Iris pigment epithelial cell (primary cell): ENCODE measurements at regions not wholly inside any gene's neighbourhood (a gene's known extent, or its start where the extent isn't known, plus 50 kb on each side); places are given as distances from the start of the nearest gene placed in this dataset.
A peak's percentile ranks its signal among the peaks of the same experiment; 100 is the strongest.
"Not testable (repeated sequence)": the region's sequence is repeated elsewhere in the genome, so short reads cannot be mapped to it uniquely, and the experiment has no call there.

Source experiments
- DNase-seq: peaks from one replicate; pipeline ENCODE4 v3.0.0-alpha.2; 2011; ENCODE audit warnings: low read depth

DNA sequence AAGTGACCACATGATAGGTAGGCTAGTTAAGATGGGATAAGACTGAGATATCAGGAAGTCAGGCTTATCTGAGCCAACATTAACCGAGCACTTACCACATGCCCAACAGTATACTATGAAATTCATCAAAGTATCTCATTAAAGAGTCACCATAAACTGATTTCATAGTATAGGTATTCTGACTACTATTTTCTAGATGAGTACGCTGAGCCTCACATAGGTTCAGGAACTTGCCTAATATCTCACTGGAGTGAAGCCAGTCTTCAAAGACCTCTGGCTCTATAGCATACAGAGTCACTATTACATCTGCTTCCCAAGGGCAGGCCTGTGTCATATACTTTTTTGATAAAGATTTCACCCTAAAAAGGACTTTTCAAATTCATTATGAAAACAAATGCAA, 115.6 kb upstream of the NGF start:
- DNase-seq, result peak; percentile 61

DNA sequence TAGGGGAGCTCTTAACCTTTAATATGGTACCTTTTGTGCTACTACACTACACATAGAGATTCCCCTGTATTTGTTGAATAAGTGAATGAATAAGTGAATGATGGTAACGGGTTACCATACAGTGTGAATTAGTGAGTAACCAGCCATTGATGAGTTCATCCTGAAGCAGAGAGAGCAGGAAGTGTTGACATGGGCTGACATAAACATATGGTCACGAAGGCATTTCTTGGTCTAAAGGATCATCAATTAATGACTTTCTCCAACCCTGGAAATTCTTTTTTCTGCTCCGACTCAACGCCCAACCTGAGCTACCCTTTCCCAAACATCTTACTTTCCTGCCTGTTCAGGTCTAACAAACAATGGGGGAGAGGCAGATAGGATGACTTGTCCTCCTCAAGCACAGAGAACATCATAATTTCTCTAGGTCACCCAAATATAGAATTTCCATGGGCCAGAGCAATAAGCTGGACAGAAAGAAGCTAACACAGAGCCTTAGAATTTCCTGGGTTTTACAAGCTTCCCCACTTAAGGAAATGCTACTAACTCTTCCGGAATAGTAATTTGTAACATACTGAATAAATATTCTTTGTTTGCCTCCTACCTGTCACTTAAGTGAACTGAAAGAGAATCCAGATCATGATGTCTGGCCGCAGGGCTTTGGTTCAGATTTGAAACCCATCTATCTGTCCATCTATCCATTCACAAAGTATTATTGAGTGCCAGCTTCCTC, 114.7 kb upstream of the NGF start:
- DNase-seq, result peak; percentile 44

DNA sequence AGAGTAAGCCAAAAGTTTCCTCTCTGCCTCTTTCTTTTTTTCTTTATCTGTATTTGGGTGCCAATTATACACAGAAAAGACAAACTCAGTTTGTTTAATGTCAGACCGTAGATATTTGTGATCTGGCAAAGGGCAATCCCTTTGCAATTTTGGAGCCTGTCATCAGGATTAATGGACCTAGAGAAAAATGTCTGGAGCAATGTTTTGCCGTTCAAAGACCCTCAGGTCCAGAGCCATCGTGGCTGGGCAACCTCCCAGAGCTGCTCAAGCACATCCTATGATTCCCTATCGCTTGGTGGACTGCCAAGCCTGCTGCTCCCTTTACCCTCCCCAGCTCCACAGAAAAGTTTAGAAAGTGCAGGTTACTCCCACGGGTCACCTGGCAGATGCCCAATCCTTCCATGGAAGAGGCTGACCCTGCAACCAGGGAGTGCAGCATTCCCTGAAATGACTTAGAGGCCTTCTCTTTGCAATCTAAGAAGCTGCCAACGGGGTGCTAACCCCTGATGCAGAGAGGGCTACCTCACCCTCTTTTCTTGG, 112.5 kb upstream of the NGF start:
- no peak for DNase-seq

DNA sequence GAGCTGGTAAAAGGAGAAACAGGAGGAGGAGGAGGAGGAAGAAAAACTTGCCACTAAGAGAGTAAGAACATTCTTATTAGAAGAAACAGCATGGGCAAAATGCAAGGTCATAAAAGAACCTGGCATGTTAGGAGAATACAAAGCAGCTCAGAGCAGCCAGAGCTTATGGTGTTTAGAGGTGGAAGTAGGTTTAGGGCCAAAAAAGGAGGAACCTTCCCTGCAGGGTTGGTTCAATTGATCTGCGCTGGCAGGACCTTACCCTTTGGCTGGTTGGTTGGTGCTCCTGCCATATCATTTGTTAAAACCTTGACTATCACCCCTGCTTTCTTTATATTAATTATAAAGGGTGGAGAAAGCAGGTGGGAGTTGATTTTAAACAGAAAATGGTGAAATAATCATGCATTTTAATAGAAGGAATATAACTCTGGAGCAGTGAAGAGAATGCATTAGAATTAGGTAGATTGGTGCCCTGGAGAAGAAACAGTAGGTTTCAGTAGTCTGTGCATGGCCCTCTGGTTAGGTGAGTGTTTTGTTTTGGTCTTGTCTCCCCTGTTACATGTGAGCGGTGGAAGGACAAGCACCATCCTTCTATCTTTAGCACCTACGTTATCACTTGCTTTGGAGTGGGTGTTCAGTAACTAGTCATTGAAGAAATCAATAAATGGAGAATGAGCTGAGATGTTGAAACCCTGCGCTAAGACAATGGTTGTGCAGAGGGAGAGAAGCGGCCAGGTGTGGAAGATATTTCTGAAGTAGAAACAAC, 110.4 kb upstream of the NGF start:
- DNase-seq, result no peak

DNA sequence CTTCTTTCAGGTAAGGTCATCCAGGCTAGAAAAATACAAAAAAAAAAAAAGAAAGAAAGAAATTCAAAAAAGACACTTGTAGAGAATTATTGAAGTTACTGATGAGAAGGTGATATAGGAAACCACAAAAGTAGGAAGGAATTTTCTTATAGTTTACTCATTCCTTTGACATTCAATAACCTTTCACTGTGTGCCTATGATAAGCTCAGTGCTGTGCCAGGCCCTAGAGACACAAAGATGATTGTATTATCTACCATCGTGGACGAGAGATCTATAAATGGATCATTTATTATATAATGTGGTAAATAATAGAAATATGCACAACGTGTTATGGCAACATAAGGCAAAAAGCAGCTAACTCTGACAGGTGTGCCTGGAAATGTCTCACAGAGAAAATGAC, 109.6 kb upstream of the NGF start:
- no peak for DNase-seq

DNA sequence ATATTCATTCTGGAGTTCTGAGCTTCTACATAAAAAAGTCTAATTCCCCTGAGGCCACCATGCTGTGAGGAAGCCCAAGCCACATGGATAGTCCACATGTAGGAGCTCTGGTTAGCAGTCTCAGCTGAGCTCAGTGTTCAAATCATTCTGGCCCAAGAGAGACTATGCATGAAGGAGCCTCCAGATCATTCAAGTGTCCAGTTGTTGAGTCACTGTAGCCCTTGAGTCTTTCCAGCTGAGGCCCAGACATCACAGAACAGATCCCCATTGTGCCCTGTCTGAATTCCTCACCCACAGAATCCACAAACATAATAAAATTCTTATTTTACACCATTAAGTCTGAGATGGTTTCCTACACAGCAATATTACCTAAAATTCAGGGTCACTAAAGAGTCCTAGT, 107.0 kb upstream of the NGF start:
- DNase-seq, result no peak

DNA sequence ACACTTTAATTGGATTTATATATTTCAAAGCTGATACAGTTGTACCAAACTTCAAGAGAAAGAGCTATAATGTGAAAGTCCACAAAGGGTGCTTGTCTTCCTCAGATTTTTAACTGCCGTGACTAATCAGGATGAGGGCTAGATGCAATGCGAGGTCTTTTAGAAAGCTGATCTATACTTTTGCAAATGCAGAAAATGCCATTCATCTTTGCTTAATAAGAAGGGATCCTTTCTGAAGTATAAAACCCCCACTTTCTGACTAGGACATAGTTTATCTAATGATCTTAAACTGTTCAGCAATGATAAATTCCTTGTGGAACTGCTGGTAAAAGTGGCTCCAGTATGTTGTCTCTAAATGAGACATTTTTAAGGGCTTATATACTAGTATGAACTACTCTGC, 102.7 kb upstream of the NGF start:
- DNase-seq, result no peak

DNA sequence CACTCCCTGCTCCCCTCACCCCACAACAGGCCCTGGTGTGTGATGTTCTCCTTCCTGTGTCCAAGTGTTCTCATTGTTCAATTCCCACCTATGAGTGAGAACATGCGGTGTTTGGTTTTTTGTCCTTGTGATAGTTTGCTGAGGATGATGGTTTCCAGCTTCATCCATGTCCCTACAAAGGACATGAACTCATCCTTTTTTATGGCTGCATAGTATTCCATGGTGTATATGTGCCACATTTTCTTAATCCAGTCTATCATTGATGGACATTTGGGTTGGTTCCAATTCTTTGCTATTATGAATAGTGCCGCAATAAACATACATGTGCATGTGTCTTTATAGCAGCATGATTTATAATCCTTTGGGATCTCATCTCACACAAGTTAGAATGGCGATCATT, 101.5 kb upstream of the NGF start:
- not testable (repeated sequence) for DNase-seq

DNA sequence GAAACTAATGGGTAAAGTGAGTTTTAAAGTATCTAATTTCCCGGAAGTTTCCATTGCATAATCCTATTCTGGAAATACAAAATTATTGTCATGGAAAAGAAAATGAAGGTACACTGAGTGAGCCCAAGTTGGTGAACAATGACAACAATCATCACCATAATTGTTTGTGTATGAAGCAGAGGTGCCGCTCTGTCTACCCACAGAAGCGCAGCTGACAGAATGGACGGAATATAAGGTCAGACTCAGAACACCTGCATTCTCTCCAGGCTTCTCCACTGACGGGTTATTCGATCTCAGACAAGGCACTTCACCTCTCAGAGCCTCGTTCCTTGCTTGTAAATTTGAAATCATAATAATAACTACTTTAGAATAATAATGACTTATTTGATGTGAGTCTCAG, 99.1 kb upstream of the NGF start:
- no peak for DNase-seq

DNA sequence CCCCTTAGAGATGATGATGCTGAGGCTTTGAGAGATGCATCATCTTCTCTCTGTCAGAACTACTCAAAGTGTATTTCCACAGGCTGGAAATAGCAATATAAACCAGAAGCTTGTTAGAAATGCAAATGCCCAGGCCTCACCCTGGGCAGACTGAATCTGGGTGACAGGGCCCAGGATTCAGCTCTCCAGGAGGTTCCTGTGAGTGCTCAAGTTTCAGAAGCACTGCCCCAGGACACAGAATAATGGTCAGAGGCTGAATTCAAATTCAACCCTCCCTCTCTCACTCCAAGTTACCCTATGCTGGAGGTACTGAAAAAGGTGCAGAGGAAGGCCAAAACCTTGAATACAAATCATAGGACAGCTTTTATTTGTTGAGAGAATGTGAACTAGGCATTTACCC, 98.5 kb upstream of the NGF start:
- no peak for DNase-seq

DNA sequence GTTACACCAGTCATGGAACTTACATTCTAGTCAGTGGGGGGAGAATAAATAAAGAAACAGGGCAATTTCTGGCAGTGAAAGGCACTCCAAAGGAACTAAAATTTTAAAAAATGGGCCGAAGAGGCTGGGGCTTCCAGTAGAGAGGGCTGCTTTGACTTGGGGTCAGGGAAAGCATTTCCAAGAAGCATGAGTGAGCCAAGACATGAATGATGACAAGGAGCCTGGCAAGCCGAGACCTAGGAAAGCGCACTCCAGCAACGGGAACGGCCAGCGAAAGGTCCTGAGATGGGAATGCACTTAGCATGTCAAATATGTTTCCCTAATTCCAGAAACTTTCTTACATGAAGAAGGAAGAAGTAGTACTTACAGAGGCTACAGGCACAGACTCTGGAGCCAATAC, 95.4 kb upstream of the NGF start:
- no peak for DNase-seq

DNA sequence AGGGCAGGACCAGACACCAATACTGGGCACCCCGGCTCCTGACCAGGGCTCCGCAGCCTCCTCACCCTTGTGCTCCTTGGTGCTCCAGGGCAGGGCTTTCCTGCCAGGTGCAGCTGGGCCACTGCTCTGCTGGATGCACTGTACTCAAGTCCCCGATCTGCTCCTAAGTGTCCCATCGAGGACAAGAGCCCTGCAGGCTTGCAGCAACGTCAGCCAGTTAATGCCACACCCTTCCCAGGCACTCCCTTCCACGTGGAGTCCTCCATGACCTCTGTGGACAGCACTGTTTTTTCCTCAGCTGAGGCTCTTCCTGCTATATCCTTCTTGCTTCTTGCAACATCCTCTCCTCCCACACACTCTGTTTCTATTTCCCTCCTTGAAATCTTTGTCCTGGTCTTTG, 94.0 kb upstream of the NGF start:
- DNase-seq, result peak; percentile 71

DNA sequence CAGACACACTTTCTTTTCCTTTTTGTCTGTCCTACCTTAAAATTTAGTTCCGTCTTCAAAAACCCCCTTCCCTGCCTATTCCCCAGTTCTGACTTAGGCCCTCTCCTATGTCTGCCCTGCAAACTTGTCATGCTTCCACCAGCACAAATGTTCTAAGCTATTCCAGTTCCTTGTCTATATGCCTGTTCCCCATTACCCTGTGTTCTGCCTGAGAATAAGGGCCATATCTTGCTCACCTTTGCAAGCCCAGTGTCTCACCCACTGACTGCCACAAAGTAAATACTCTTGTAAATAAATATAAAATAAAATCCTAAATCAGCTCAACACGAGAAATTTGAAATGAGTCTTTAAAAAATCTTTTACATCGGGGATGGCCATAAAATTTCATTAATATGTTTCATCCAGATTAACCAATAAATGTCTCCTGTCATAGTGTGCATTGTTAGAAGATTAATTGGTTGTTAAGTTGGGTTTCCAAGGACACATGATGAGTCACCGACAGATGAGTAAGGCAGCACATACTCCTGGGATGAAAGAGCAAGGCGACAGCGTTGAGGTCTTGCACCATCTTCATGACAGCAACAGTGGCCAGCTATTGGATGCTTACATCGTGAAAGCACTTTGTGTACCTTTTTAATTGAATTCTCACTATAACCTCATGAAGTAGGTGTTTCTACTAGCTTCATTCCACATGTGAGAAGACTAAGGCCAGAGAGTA, 92.6 kb upstream of the NGF start:
- DNase-seq, result peak; percentile 96

DNA sequence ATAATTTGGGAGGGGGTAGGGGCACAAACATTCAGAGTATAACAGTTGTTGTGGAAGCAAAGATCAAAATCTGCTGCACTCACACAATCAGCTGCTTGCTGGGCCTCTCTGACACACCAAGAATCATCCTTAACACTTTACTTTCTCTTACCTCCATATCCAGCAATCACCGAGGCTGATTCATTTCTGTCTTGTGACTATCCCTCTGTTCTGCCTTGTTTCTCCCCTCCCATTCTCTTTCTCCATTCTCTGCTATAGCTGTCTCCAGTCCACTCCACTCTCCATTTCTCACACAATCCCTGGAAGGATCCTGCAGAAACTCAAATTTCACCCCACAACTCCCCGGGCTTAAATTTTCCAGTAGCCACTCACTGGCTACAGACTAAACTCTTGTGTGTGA, 91.8 kb upstream of the NGF start:
- DNase-seq, result peak; percentile 28

DNA sequence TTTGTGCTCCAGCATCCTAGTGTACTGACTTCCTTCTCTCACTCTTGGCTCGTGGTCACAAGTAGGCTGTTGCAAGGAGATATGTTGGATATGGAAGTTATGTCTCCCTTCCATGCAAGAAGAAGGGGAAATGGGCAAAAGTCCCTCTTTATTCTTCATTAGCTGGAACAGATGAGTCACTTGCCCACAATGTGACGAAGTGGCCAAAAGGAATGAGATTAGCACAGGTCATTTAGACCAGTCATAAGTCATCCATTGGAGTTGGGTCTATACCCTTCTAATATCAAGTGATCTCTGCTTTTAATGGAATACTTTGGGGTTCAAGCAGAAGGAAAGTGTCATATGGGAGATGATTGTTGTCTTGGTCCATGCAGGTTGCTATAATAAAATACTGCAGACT, 91.2 kb upstream of the NGF start:
- peak; percentile 28 for DNase-seq

DNA sequence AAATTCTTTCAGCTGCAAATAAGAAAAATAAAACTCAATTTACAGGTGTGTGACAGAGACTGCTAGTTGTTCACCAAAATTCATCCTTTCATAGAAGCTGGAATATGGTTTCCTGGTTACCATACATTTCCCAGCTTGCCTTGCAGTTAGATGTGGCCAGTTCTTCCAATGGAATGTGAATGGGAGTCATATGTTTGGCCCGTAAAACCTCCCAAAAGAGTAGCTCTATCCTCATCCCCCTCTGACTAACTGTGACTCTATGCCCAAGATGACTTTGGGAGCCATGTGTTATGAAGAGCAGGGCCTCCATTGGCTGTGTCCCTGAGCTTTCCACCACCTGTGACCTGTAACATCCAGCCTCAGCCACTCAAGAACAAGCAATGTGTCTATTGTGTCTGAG, 90.6 kb upstream of the NGF start:
- no peak for DNase-seq

DNA sequence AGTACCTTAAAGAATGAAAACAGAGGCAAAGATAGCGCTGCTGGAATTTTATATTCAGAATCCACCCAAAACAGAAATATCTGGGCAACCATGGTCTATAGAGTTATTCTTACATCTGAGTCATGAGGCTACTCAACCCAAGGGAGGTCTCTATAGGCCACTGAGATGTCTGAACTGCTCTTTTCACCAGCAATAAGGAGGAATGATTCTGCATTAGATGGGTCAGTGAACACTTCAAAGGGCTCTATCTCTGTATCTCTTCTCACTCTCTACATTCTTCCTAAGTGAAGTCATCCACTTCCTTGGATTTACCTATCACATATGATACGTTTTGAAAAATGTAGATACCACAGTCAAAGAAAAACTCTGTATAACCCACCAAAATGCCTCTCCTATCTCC, 90.2 kb upstream of the NGF start:
- DNase-seq, result peak; percentile 26

DNA sequence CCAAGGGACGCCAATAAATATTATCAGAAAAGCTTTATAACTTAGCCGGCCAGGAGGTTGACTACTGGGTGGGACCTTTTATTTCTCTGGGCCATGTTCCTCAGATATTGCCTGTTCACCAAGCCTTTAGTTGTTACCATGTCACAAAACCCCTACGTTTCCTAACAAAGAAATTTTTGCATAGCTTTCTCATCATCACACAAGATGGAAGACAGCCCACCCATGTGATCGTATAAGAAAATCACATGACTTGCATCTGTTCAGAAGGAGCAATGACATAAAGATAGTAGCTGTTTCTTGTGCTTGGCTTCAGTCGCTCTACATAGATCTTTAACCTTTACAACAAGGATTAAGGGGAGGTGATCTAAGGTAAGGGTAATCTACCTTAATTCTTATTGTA, 88.9 kb upstream of the NGF start:
- DNase-seq, result no peak

DNA sequence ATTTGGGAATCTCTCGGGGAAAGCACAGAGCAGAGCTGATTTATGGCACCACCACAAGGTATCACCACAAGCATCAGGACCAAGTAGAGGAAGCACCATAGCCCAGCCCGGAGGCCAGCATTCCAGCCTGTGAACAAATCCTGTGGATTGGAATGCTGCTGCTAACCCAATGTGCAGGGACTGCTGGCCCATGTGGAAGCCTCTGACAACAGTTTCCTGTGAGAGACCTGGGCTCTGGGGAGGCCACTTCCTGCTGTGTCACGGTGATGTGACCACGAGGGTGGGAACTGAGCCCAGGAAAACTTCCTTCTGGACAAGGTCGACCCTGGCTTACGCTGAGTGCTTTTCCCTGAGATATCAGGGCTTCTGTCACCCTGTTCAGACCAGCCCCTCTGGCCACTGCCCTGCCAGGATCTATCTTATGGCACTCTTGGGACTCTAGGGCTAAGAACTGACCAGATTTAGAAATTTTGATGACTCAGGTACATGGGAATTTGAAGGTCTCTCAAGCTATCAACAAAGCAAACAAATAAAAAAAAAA, 88.3 kb upstream of the NGF start:
- peak; percentile 63 for DNase-seq

DNA sequence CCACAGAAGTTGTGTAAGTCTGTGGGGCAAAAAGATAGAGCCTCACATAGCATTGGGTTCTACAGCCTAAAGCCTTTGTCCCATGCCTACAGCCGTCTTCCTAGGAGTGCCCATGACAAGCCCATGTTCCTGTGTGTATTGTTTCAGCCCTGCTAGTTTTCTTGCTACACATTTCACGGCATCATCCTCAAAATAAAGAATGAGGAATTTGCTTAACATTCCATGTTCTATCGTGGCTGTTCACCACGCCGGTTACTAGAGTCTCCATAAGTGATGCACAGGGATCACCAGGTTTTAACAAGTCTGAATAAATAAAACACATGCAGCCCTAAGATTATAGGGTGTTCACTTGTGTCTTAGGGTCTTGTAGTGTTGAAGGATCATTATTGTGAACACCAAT, 87.4 kb upstream of the NGF start:
- no peak for DNase-seq

DNA sequence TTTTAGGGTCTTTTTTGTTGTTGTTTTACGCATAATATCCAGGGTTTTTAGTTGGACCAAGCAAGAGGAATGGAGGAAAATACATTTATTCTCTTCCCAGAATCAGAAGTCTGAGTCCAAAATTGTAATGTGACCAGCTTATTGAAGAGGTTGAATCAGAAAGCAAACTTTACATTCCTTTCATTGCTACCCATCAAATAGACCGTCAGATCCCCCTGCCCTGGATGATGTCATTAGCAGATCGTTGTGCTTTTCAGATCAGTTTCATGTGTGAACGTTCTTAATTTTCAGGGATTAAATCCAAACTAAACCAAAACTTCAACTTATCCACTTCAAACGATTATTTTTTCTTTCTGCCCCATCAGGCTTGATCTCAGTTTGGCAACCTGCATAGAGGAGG, 85.7 kb upstream of the NGF start:
- peak; percentile 47 for DNase-seq

DNA sequence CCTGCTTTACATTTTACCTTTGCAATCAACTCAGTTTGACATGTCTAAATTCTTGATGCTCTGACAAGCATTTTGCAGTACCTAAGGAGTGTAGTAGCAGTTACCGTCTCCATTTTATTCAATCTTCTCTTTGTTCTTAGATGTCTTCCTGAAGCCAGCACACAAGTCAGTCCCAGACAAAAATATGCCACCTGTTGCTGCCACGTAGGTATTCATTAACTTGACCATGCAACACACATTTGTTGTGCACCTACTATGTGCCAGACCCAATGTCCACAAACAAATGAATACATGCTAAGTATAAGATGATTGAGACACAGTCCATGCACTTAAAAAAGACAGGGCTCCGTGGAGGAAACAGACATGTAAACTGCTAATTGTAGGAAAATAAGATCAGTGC, 81.5 kb upstream of the NGF start:
- no peak for DNase-seq

DNA sequence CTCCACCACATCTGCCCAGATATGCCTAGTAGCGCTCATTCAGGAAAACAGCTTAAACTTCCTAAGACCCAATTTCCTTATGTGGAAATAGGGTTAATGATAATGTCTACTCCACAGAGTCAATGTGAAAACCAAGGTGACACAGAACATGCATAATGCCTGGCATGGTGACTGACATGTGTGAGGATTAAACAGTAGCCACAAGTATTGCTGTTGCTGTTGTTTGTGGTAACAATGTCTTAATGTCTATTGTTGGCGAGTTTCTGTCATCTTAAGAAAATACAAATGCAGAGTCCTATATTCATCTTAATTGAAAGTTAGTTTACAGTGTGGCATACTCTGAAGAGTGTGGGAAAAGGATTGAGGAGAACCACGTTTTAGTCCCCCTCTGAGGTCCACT, 75.6 kb upstream of the NGF start:
- DNase-seq, result no peak
